Peyer's patch (tissue), 4 donors: ENCODE measurements at regions not wholly inside any gene's neighbourhood (a gene's known extent, or its start where the extent isn't known, plus 50 kb on each side); places are given as distances from the start of the nearest gene placed in this dataset.

Source experiments
- DNase-seq, 3 donors: peaks; one replicate each; pipeline ENCODE4 v3.0.0-alpha.2; 2017 to 2019
- H3K27ac ChIP-seq, 4 donors: fragments of 200-600 bp; sonication (generic); one replicate each; pipeline ENCODE4 v1.5.1; 2016 to 2019
- H3K27me3 ChIP-seq, 2 donors: fragments of 200-600 bp; sonication (generic); one replicate each; pipeline ENCODE4 v1.5.1; 2019
- H3K36me3 ChIP-seq, 3 donors: fragments of 200-600 bp; sonication (generic); one replicate each; pipeline ENCODE4 v1.5.1; 2016 to 2019
- H3K4me1 ChIP-seq, 4 donors: fragments of 200-600 bp; sonication (generic); one replicate each; pipeline ENCODE4 v1.5.1; 2016 to 2019
- H3K4me3 ChIP-seq, 4 donors: fragments of 200-600 bp; sonication (generic); 1 replicate in 3 of 4; 2 replicates in 1 of 4; pipeline ENCODE4 v1.5.1; 2016 to 2019; ENCODE audit warnings: mild to moderate bottlenecking in 1 of 4
- H3K9me3 ChIP-seq, 4 donors: fragments of 200-600 bp; sonication (generic); one replicate each; pipeline ENCODE4 v1.5.1; 2016 to 2019; ENCODE audit warnings: mild to moderate bottlenecking in 1 of 4
- CTCF ChIP-seq, 6 experiments: fragments of 450-650 bp in 4 of 6; fragments of 200-600 bp in 2 of 6; sonication (generic) in 1 of 6; IDR thresholded peaks; one replicate each; pipeline ENCODE4 v1.5.1; 2017 to 2019; ENCODE audit warnings: antibody characterized with exemption in 6 of 6, mild to moderate bottlenecking in 3 of 6, moderate library complexity in 1 of 6
- POLR2A ChIP-seq, 2 donors: fragments of 450-650 bp; IDR thresholded peaks; one replicate each; pipeline ENCODE4 v1.5.1; 2017; ENCODE audit warnings: antibody characterized with exemption in 2 of 2, mild to moderate bottlenecking in 2 of 2, moderate library complexity in 2 of 2

- Histone ChIP-seq H3K36me3 (no peaks in the 10 kb centered on the region), H3K4me3 (no peak overlapping the region), H3K4me1 (no peaks in the 10 kb centered on the region), H3K27me3 (no peaks in the 10 kb centered on the region), H3K9me3 (no peaks in the 10 kb centered on the region), H3K27ac (no peak overlapping the region)
- DNase-seq: no peak
- no peak for TF ChIP-seq CTCF (IDR thresholded peaks at IDR 0.05)
- TF ChIP-seq POLR2A (IDR thresholded peaks at IDR 0.05): no peak
Measured at GRCh38 chr13:31878495-31878894, 139.2 kb downstream of the RXFP2 start.

GRCh38 chr13:31878955-31879354 is 139.6 kb downstream of the RXFP2 start:
- no peaks in the 10 kb centered on the region for H3K9me3 ChIP-seq
- H3K36me3 ChIP-seq: no peaks in the 10 kb centered on the region
- H3K27me3 ChIP-seq: no peaks in the 10 kb centered on the region
- H3K4me3 ChIP-seq: no peak overlapping the region
- no peak overlapping the region for H3K27ac ChIP-seq
- TF ChIP-seq CTCF (IDR thresholded peaks at IDR 0.05): no peak
- TF ChIP-seq POLR2A (IDR thresholded peaks at IDR 0.05): no peak
- DNase-seq: no peak
- no peaks in the 10 kb centered on the region for H3K4me1 ChIP-seq

- Histone ChIP-seq H3K9me3 (no peaks in the 10 kb centered on the region), H3K27ac (no peak overlapping the region), H3K4me3 (no peak overlapping the region), H3K27me3 (no peaks in the 10 kb centered on the region), H3K36me3 (no peaks in the 10 kb centered on the region), H3K4me1 (no peaks in the 10 kb centered on the region)
- no peak for DNase-seq
- TF ChIP-seq POLR2A (IDR thresholded peaks at IDR 0.05): no peak
- TF ChIP-seq CTCF (IDR thresholded peaks at IDR 0.05): no peak
Measured at GRCh38 chr13:31880851-31881494, 141.6 kb downstream of the RXFP2 start.

GRCh38 chr13:31881495-31881882 is 142.2 kb downstream of the RXFP2 start:
- TF ChIP-seq CTCF (IDR thresholded peaks at IDR 0.05) (no peak), POLR2A (IDR thresholded peaks at IDR 0.05) (no peak)
- Histone ChIP-seq H3K4me3 (no peak overlapping the region), H3K36me3 (no peaks in the 10 kb centered on the region), H3K4me1 (no peaks in the 10 kb centered on the region), H3K27ac (no peak overlapping the region), H3K27me3 (no peaks in the 10 kb centered on the region), H3K9me3 (no peaks in the 10 kb centered on the region)
- DNase-seq: no peak

GRCh38 chr13:31882794-31883193 is 143.5 kb downstream of the RXFP2 start:
- no peaks in the 10 kb centered on the region for H3K4me1 ChIP-seq
- H3K9me3 ChIP-seq: no peaks in the 10 kb centered on the region
- H3K27me3 ChIP-seq: no peaks in the 10 kb centered on the region
- no peak overlapping the region for H3K27ac ChIP-seq
- no peak for TF ChIP-seq POLR2A (IDR thresholded peaks at IDR 0.05)
- no peak for TF ChIP-seq CTCF (IDR thresholded peaks at IDR 0.05)
- H3K4me3 ChIP-seq: no peak overlapping the region
- no peaks in the 10 kb centered on the region for H3K36me3 ChIP-seq
- no peak for DNase-seq

- Histone ChIP-seq H3K4me1 (no peaks in the 10 kb centered on the region), H3K36me3 (no peaks in the 10 kb centered on the region), H3K27ac (no peak overlapping the region), H3K4me3 (no peak overlapping the region), H3K9me3 (no peaks in the 10 kb centered on the region), H3K27me3 (no peaks in the 10 kb centered on the region)
- no peak for TF ChIP-seq POLR2A (IDR thresholded peaks at IDR 0.05)
- DNase-seq: no peak
Measured at GRCh38 chr13:31884556-31884955, 145.2 kb downstream of the RXFP2 start.
